Hepatocyte (in vitro differentiated cells): ENCODE measurements at regions not wholly inside any gene's neighbourhood (a gene's known extent, or its start where the extent isn't known, plus 50 kb on each side); places are given as distances from the start of the nearest gene placed in this dataset.

Experiments
- DNase-seq: peaks from one replicate; pipeline ENCODE4 v3.0.0-alpha.2; 2016; ENCODE audit warnings: low spot score
- H2AFZ ChIP-seq: fragments of 200-600 bp; sonication (generic); 2 replicates; pipeline ENCODE4 v1.6.0; 2016; ENCODE audit warnings: antibody characterized with exemption, mild to moderate bottlenecking
- H3K27ac ChIP-seq: fragments of 200-600 bp; sonication (generic); 2 replicates; pipeline ENCODE4 v1.5.1; 2016; ENCODE audit warnings: mild to moderate bottlenecking
- H3K27me3 ChIP-seq: fragments of 200-600 bp; sonication (generic); 2 replicates; pipeline ENCODE4 v1.6.1; 2016
- H3K36me3 ChIP-seq: fragments of 200-600 bp; sonication (generic); replicated peaks from 2 replicates; pipeline ENCODE4 v1.5.1; 2016; ENCODE audit warnings: low read depth; ENCODE audit not compliant: insufficient read depth
- H3K4me1 ChIP-seq: fragments of 200-600 bp; sonication (generic); 2 replicates; pipeline ENCODE4 v1.5.1; 2016; ENCODE audit warnings: mild to moderate bottlenecking, moderate library complexity; ENCODE audit not compliant: insufficient read depth
- H3K4me2 ChIP-seq: fragments of 200-600 bp; sonication (generic); 2 replicates; pipeline ENCODE4 v1.6.0; 2016
- H3K4me3 ChIP-seq: fragments of 200-600 bp; sonication (generic); 2 replicates; pipeline ENCODE4 v1.5.1; 2016; ENCODE audit warnings: mild to moderate bottlenecking
- H3K79me2 ChIP-seq: fragments of 200-600 bp; sonication (generic); 2 replicates; pipeline ENCODE4 v1.6.0; 2017; ENCODE audit warnings: mild to moderate bottlenecking
- H3K9me2 ChIP-seq: fragments of 200-600 bp; sonication (generic); replicated peaks from 2 replicates; pipeline ENCODE4 v1.6.0; 2017; ENCODE audit warnings: mild to moderate bottlenecking; ENCODE audit not compliant: insufficient read depth
- H3K9me3 ChIP-seq: fragments of 200-600 bp; sonication (generic); 2 replicates; pipeline ENCODE4 v1.5.1; 2016; ENCODE audit warnings: low read depth, mild to moderate bottlenecking
- H4K20me1 ChIP-seq: fragments of 200-600 bp; sonication (generic); 2 replicates; pipeline ENCODE4 v1.6.0; 2016; ENCODE audit warnings: mild to moderate bottlenecking; ENCODE audit not compliant: insufficient read depth, poor library complexity, severe bottlenecking
- CTCF ChIP-seq: fragments of 200-600 bp; sonication (generic); IDR thresholded peaks from 2 replicates; pipeline ENCODE4 v1.5.1; 2016; ENCODE audit warnings: antibody characterized with exemption, mild to moderate bottlenecking; ENCODE audit not compliant: poor library complexity
- EZH2 ChIP-seq: fragments of 200-600 bp; sonication (generic); IDR thresholded peaks from 2 replicates; pipeline ENCODE4 v1.6.1; 2016; ENCODE audit warnings: antibody characterized with exemption, mild to moderate bottlenecking, borderline replicate concordance
- EZH2phosphoT487 ChIP-seq: fragments of 200-600 bp; sonication (generic); IDR thresholded peaks from one replicate; pipeline ENCODE4 v1.6.1; 2018; ENCODE audit warnings: antibody characterized with exemption, mild to moderate bottlenecking, low read depth, moderate library complexity; ENCODE audit not compliant: unreplicated experiment, severe bottlenecking
- WGBS: methylation state at CpG from one replicate; pipeline ENCODE4 v1.1.6; 2016; ENCODE audit warnings: low lambda C conversion rate; ENCODE audit errors: missing lambda C conversion rate; 5-methylcytosine and 5-hydroxymethylcytosine counted together

GRCh38 chr3:144175644-144176425, 204.2 kb downstream of the DIPK2A start:
- Histone ChIP-seq H3K4me2 (no peak overlapping the region), H3K27ac (no peak overlapping the region), H3K9me3 (no peaks in the 10 kb centered on the region), H3K9me2 (no peaks in the 10 kb centered on the region), H4K20me1 (no peaks in the 10 kb centered on the region), H3K27me3 (no peaks in the 10 kb centered on the region), H3K4me1 (peaks cover under 1% of the 10 kb centered on the region), H3K36me3 (no peaks in the 10 kb centered on the region), H2AFZ (no peak overlapping the region), H3K79me2 (no peaks in the 10 kb centered on the region), H3K4me3 (no peak overlapping the region)
- no peak for TF ChIP-seq CTCF
- no peak for TF ChIP-seq EZH2phosphoT487
- TF ChIP-seq EZH2 = no peak
- 96% methylated on average over 21 of the region's 21 CpGs for WGBS
- DNase-seq = no peak

GRCh38 chr3:144177649-144178048, 206.0 kb downstream of the DIPK2A start:
- Histone ChIP-seq H3K4me2 (no peak overlapping the region), H3K9me2 (no peaks in the 10 kb centered on the region), H3K36me3 (no peaks in the 10 kb centered on the region), H3K4me1 (peaks cover 8% of the 10 kb centered on the region), H3K79me2 (no peaks in the 10 kb centered on the region), H3K4me3 (no peak overlapping the region), H3K27me3 (no peaks in the 10 kb centered on the region), H3K27ac (no peak overlapping the region), H3K9me3 (no peaks in the 10 kb centered on the region), H2AFZ (no peak overlapping the region), H4K20me1 (no peaks in the 10 kb centered on the region)
- no peak for DNase-seq
- TF ChIP-seq EZH2phosphoT487 (no peak), CTCF (no peak), EZH2 (no peak)
- 100% methylated on average over 2 of the region's 2 CpGs for WGBS

GRCh38 chr3:144178607-144179006, 207.0 kb downstream of the DIPK2A start:
- H3K4me2 ChIP-seq = no peak overlapping the region
- no peaks in the 10 kb centered on the region for H3K9me3 ChIP-seq
- H4K20me1 ChIP-seq = no peaks in the 10 kb centered on the region
- H3K9me2 ChIP-seq = no peaks in the 10 kb centered on the region
- H3K36me3 ChIP-seq = no peaks in the 10 kb centered on the region
- H3K4me3 ChIP-seq = no peak overlapping the region
- no peaks in the 10 kb centered on the region for H3K27me3 ChIP-seq
- no peak for DNase-seq
- no peak overlapping the region for H3K27ac ChIP-seq
- no peak for TF ChIP-seq EZH2
- no peak for TF ChIP-seq CTCF
- TF ChIP-seq EZH2phosphoT487 = no peak
- peaks cover 8% of the 10 kb centered on the region for H3K4me1 ChIP-seq
- WGBS = 92% methylated on average over 2 of the region's 2 CpGs
- no peak overlapping the region for H2AFZ ChIP-seq
- no peaks in the 10 kb centered on the region for H3K79me2 ChIP-seq
